Heart left ventricle (tissue), 13 donors: ENCODE measurements at regions not wholly inside any gene's neighbourhood (a gene's known extent, or its start where the extent isn't known, plus 50 kb on each side); places are given as distances from the start of the nearest gene placed in this dataset.

Source experiments
- CTCF ChIP-seq, 12 donors: fragments of 200-600 bp; sonication (generic) in 4 of 12; IDR thresholded peaks; one replicate each; pipeline versions ENCODE4 v1.5.0 to v1.8.0; 2018 to 2022; ENCODE audit warnings: antibody characterized with exemption in 12 of 12, mild to moderate bottlenecking in 5 of 12
- POLR2A ChIP-seq, 2 donors: fragments of 450-650 bp; IDR thresholded peaks; one replicate each; pipeline ENCODE4 v1.6.1; 2017; ENCODE audit warnings: antibody characterized with exemption in 2 of 2, mild to moderate bottlenecking in 2 of 2, moderate library complexity in 2 of 2
- donor health status: ischemic (EF 13 %, LVEDD 7.1; RV severe dilation, severe dysfunction).
- donor health status: DM: no; HTN: yes; CAD: no.
- donor health status: DM: no; HTN: no; CAD: no.
- donor health status: ischemic (EF 25% LVEDD 6.9; RV normal size, moderate dysfunction).
- donor health status: ischemic (EF 25% LVEDD 5.7; RV mildly dilated, moderate dysfunction).
- donor health status: ischemic (EF 35%, LVEDD 5.7; RV mildly dilated, moderate dysfunction).
- donor health status: nonischemic (EF 11% LVEDD 7.7; RV severe dilation, severe dysfunction).
- donor health status: DM: yes; HTN: yes; CAD: no.
- donor health status: PGD.
- donor health status: ischemic (EF 29% LVEDD 5.4; RV normal size, mild dysfunction).
- donor health status: nonischemic (EF 23%, LVEDD 6.1; RV moderate dilation, normal function).

DNA sequence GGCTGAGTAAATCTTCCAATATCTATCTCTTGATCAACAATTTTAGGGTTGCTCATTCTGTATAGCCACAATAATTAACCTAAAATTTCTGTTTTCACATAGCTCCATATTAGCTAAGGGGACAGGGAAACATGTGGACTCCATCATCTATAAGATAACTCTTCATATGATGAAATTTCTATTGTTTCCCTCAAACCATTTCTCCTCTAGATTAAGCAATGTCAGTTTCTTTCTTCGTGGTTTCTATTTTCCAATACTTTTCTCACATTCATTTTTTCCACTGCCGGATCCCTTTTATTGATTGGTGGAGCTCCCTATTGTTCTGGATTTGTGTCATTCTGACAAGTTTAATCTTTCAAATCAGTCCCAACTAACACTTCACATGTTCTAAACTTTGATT lies 1221.3 kb upstream of the ZEB2 start:
- TF ChIP-seq CTCF (IDR thresholded peaks at IDR 0.05) (no peak), POLR2A (IDR thresholded peaks at IDR 0.05) (no peak)
